Esophagus squamous epithelium (tissue), 5 donors: ENCODE measurements at regions not wholly inside any gene's neighbourhood (a gene's known extent, or its start where the extent isn't known, plus 50 kb on each side); places are given as distances from the start of the nearest gene placed in this dataset.

Source experiments
- DNase-seq: peaks from one replicate; lab custom pipeline; 2025; lab: John Stamatoyannopoulos, UW
- H3K27ac ChIP-seq, 4 donors: fragments of 200-600 bp; sonication (generic); one replicate each; pipeline ENCODE4 v1.5.1; 2016 to 2019; ENCODE audit warnings: mild to moderate bottlenecking in 1 of 4
- H3K27me3 ChIP-seq, 4 donors: fragments of 200-600 bp; sonication (generic); 1 replicate in 3 of 4; 2 replicates in 1 of 4; pipeline versions ENCODE4 v1.5.1 to v1.6.0; 2017 to 2021; ENCODE audit warnings: antibody characterized with exemption in 1 of 4
- H3K36me3 ChIP-seq, 3 donors: fragments of 200-600 bp; sonication (generic); one replicate each; pipeline ENCODE4 v1.5.1; 2016 to 2019
- H3K4me1 ChIP-seq, 3 donors: fragments of 200-600 bp; sonication (generic); one replicate each; pipeline ENCODE4 v1.5.1; 2017 to 2019
- H3K4me3 ChIP-seq, 4 donors: fragments of 200-600 bp; sonication (generic); 1 replicate in 3 of 4; 2 replicates in 1 of 4; pipeline ENCODE4 v1.5.1; 2016 to 2019; ENCODE audit warnings: mild to moderate bottlenecking in 2 of 4, moderate library complexity in 1 of 4
- H3K9me3 ChIP-seq, 3 donors: fragments of 200-600 bp; sonication (generic); one replicate each; pipeline ENCODE4 v1.5.1; 2016 to 2019
- CTCF ChIP-seq, 6 experiments: fragments of 450-650 bp in 4 of 6; fragments of 200-600 bp in 2 of 6; sonication (generic) in 2 of 6; IDR thresholded peaks; one replicate each; pipeline ENCODE4 v1.5.1; 2016 to 2019; ENCODE audit warnings: antibody characterized with exemption in 6 of 6, mild to moderate bottlenecking in 4 of 6, moderate library complexity in 4 of 6
- POLR2A ChIP-seq, 4 donors: fragments of 450-650 bp; IDR thresholded peaks; one replicate each; pipeline ENCODE4 v1.6.1; 2017; ENCODE audit warnings: antibody characterized with exemption in 4 of 4, mild to moderate bottlenecking in 4 of 4, moderate library complexity in 3 of 4
- WGBS, 2 donors: methylation state at CpG; one replicate each; pipeline ENCODE4 v1.1.5; 2018; 5-methylcytosine and 5-hydroxymethylcytosine counted together
- intact Hi-C: fragments of 100-400 bp; cut with DNase I; formaldehyde crosslinking; loops from one replicate; pipeline ENCODE4 v1.15.0; 2022
- donor health status: DM: yes; HTN: yes; CAD: no.

DNA sequence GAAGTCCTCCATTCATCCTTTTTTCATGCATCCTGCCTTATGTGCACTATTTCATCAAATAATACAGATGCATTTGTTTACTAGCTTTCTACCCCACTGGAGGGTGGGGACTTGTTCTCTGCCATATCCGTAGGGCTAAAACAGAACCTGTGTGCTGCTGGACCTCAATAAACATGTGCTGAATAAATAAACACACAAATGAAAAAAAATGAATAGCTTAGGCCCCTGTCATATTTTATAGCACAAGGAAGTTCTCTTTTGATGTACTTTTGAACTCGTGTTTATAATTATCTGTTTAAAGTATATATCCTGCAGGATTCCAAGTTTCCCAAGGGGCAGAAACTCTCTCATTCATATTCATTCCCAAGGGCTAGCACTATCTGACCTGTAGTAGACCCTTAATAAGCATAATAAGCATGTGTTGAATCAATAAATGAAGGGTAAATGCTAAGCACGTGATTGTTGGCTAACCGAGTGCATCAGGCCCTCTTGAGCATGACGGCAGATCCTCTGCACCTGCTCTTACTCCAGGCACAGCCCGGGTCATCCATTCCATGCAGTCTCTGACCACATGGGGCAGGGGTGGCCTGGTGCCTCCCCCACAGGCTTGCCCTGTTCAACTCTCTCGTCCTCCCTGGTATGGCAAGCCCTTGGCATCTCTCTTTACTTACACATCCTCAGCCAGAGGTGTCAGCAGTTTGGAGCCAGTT lies 474.1 kb upstream of the ZMIZ1 start:
- Histone ChIP-seq H3K36me3 (no peaks in the 10 kb centered on the region), H3K4me3 (no peak overlapping the region), H3K9me3 (no peaks in the 10 kb centered on the region), H3K4me1 (no peaks in the 10 kb centered on the region), H3K27ac (no peak overlapping the region), H3K27me3 (peaks cover 0 to 3% (median 0%) of the 10 kb centered on the region in 4 donors)
- no peak for DNase-seq
- no peak for TF ChIP-seq CTCF (IDR thresholded peaks at IDR 0.05)
- no peak for TF ChIP-seq POLR2A (IDR thresholded peaks at IDR 0.05)
- 40 to 60% methylated on average over 6 to 7 of the region's 7 CpGs for WGBS, 2 donors
- intact Hi-C loops: no loop called here

DNA sequence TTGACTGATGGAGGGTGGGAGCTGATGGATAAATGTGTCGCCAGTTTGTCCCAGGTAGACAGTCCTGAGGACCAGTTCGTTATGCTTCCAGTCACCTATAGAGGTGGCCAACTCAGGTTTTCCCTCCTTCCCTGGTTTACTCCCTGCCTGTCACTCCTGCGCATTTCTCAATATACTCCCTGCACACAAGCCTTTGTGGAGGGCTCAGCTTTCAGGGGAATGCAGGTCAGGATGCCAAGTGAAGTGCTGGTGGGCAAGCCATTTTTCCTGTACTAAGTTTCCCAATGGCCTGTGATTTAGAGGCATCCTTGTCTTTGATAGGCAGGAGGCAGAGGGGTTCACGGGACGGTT lies 473.5 kb upstream of the ZMIZ1 start:
- no peak for DNase-seq
- TF ChIP-seq POLR2A (IDR thresholded peaks at IDR 0.05) (no peak), CTCF (IDR thresholded peaks at IDR 0.05) (no peak)
- intact Hi-C loops: no loop called here
- Histone ChIP-seq H3K36me3 (no peaks in the 10 kb centered on the region), H3K4me1 (no peaks in the 10 kb centered on the region), H3K4me3 (no peak overlapping the region), H3K27me3 (peaks cover 0 to 8% (median 0%) of the 10 kb centered on the region in 4 donors), H3K27ac (no peak overlapping the region), H3K9me3 (no peaks in the 10 kb centered on the region)
- WGBS, 2 donors: 39 to 44% methylated on average over 3 to 5 of the region's 5 CpGs

- 75 to 78% methylated on average over 2 of the region's 2 CpGs for WGBS, 2 donors
- intact Hi-C loops: no loop called here
- Histone ChIP-seq H3K9me3 (no peaks in the 10 kb centered on the region), H3K4me3 (no peak overlapping the region), H3K36me3 (no peaks in the 10 kb centered on the region), H3K4me1 (no peaks in the 10 kb centered on the region), H3K27ac (no peak overlapping the region), H3K27me3 (peaks cover 0 to 10% (median 0%) of the 10 kb centered on the region in 4 donors)
- DNase-seq: no peak
- no peak for TF ChIP-seq POLR2A (IDR thresholded peaks at IDR 0.05)
Measured at GRCh38 chr10:78596556-78596955, 472.2 kb upstream of the ZMIZ1 start.

DNA sequence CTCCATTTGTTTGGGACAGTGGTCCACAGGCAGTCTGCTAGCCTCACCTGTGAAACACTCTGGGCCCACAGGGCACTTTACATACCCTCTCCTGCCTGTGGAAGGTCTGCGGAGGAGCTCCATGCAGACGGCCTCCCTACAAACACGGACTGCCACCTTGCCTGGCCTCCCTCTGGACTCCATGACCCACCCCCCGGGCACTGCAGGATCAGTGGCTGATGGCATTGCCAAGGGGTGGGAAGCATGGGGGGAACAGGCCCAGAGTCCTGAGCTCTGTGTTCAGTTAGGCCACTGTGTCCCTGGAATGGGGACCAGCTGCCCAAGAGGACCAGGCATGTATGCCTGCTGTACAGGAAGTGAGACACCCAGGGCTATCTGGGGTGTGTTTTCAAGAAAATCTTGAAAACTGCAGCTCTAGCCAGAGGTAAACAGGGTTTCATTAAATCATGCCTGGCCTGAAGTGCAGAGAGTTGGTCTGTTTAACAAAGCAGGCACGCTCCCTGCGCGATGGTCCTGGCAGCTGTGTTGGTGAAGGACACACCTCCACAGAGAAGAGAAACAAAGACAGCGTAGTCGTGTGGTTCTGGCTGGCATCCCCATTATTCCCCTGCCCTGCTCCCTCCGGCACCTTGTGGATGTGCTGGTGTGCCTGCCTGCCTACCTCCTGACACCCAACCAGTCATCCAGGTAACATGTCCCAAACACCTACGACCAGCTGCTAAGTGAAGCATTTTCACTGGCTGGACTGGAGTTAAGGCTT lies 470.8 kb upstream of the ZMIZ1 start:
- no peaks in the 10 kb centered on the region for H3K9me3 ChIP-seq
- WGBS, 2 donors: 38 to 71% methylated on average over 7 of the region's 11 CpGs
- no peaks in the 10 kb centered on the region for H3K36me3 ChIP-seq
- intact Hi-C loops: no loop called here
- DNase-seq: no peak
- peaks cover 0 to 10% (median 0%) of the 10 kb centered on the region in 4 donors for H3K27me3 ChIP-seq
- TF ChIP-seq POLR2A (IDR thresholded peaks at IDR 0.05): no peak
- no peak for TF ChIP-seq CTCF (IDR thresholded peaks at IDR 0.05)
- no peak overlapping the region for H3K27ac ChIP-seq
- H3K4me1 ChIP-seq: no peaks in the 10 kb centered on the region
- H3K4me3 ChIP-seq: no peak overlapping the region

DNA sequence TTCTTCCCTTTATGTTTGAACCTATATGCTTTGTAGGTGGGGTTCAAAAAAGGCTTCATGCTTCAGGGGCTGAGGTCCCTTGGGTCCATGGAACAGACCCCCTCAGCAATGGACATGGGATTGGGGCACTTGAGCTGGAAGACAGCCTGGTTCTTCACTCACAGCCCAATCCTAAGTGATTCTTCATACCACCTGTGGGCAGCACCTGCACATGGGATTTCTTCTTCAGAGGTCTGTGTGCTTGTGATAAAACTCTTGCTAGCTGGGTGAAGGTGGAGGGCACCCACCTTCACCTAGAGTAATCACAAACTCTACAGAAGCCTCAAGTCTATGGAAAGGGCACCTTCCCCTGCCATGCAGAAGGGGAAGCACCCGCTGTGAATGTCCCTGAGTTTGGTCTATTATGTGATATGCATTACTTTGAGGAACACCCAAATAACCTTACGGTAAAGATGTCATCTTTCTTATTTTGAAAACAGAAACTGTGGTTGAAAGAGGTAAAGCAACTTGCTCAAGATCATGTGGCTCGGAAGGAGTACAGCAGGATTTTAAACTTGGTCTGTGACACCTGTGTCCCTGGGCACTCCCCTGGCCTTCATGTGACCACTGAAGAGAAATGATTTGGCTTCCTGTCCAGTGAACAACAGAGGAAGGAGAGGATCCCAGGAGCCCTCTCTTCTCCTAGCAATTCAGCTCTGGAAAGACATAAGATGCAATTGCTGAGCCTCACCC lies 469.5 kb upstream of the ZMIZ1 start:
- no peaks in the 10 kb centered on the region for H3K9me3 ChIP-seq
- no peaks in the 10 kb centered on the region for H3K36me3 ChIP-seq
- no peak overlapping the region for H3K27ac ChIP-seq
- 59 to 96% methylated on average over 3 of the region's 3 CpGs for WGBS, 2 donors
- H3K4me3 ChIP-seq: no peak overlapping the region
- DNase-seq: no peak
- TF ChIP-seq CTCF (IDR thresholded peaks at IDR 0.05) (no peak), POLR2A (IDR thresholded peaks at IDR 0.05) (no peak)
- no peaks in the 10 kb centered on the region for H3K4me1 ChIP-seq
- peaks cover 0 to 10% (median 0%) of the 10 kb centered on the region in 4 donors for H3K27me3 ChIP-seq
- intact Hi-C loops: no loop called here
